GM12872 (cell line): ENCODE measurements at regions not wholly inside any gene's neighbourhood (a gene's known extent, or its start where the extent isn't known, plus 50 kb on each side); places are given as distances from the start of the nearest gene placed in this dataset.

ENCODE experiments used
- TF ChIP-seq, protein P1 (sequence below): IDR thresholded peaks from 3 replicates; pipeline ENCODE4 v1.5.1; 2011; ENCODE audit warnings: low read depth, mild to moderate bottlenecking, low read length, moderate library complexity; ENCODE audit not compliant: insufficient read depth

DNA sequence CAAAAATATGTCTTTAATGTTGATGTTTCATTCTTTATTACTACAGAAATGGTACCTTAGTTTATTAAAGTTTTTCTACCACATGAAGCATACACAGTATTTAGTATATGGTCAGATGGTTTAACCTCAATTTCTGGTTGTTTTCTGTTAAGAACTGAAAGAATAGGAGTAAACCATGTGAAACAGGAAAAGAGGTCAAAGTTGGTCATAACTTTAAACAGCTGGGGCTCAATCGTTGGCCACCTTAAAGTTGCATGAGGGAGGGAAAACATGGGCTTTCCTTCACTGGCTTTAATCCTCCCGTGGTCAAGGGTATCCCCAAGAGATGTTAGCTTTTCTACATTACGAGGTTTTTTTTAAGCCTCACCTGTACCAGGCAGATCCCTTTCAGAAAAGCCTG is 483.3 kb upstream of the ADAMTS5 start:
- TF ChIP-seq, protein P1, sequence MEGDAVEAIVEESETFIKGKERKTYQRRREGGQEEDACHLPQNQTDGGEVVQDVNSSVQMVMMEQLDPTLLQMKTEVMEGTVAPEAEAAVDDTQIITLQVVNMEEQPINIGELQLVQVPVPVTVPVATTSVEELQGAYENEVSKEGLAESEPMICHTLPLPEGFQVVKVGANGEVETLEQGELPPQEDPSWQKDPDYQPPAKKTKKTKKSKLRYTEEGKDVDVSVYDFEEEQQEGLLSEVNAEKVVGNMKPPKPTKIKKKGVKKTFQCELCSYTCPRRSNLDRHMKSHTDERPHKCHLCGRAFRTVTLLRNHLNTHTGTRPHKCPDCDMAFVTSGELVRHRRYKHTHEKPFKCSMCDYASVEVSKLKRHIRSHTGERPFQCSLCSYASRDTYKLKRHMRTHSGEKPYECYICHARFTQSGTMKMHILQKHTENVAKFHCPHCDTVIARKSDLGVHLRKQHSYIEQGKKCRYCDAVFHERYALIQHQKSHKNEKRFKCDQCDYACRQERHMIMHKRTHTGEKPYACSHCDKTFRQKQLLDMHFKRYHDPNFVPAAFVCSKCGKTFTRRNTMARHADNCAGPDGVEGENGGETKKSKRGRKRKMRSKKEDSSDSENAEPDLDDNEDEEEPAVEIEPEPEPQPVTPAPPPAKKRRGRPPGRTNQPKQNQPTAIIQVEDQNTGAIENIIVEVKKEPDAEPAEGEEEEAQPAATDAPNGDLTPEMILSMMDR: no peak

DNA sequence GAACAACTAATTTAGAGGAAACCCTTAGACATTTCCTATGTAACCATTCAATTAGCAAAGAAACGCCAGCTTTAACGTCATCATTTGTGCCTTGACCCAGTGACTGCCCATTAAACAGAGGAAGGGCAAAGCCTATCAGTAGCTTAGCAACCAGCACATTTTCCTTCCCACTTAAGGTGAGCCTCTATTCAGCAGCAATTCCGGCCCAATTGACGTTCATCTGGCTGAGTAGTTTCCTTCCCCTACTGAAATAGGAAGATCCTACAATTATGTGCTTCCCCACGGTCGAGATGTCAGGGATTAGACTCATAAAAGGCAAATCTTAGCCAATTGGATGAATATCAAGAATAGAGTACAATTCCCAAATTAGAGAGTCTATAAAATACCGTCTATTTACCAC is 482.1 kb upstream of the ADAMTS5 start:
- TF ChIP-seq, protein P1: no peak

DNA sequence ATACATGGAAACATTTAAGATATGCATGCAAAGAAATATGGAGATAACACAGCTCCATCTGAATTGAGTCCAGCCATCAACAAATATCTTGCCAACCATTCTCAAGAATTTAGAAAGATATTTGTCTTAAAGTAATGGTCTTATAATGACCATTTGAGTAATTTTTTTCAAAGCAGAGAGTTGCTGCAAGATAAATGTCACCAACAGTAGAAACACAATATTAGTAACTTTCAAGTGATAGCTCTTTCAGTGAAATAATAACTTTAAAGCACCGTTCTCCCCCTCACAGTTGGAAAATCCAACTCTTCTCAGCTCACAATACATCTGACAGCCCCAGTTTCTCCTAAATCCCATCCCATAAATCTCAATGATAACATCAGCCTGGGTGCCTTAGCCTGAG is 481.0 kb upstream of the ADAMTS5 start:
- TF ChIP-seq, protein P1: no peak

DNA sequence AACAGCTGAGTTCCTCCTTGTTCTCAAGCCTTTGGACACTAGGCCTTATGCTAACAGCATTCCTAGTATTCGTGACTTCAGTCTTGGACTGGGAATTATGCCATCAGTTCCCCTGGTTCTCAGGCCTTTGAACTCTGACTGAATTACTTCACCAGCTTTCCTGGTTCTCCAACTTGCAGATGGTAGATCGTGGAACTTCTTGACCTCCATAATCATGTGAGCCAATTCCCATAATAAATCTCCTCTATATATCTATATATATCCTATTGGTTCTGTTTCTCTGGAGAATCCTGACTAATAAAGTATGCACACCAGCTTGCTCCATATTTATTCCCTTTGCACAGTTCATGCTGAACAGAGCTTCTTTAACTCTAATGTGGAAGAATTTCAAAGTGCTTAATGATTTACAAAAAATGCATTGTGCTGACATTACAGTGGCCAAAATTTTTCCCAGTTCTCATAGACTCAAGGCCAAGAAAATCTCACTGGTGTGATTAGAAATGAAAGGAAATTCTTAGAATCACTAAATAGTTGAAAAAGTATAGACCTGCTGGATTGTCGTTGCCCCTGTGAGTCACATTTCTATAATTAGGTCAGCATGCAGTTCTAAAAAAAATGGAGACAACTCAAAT is 462.9 kb upstream of the ADAMTS5 start:
- TF ChIP-seq, protein P1: no peak

DNA sequence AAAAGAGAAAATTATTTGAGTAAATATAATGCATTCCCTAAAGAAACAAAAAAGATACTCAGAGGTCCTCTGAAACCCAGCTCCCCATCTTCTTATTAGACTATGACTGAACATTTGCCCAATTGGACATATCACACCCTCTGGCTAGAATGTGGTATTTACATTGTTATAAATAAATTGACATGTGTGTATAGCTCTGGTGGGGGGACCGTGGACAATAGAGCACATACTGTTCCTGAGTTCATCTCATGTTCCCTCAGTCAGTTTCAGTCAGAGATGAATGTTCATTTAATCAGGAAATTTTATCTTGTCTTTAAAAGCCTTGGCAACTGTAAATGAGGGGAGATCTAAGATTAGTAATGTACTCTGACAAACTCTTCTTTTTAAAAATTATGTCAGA is 459.3 kb upstream of the ADAMTS5 start:
- TF ChIP-seq, protein P1: no peak

DNA sequence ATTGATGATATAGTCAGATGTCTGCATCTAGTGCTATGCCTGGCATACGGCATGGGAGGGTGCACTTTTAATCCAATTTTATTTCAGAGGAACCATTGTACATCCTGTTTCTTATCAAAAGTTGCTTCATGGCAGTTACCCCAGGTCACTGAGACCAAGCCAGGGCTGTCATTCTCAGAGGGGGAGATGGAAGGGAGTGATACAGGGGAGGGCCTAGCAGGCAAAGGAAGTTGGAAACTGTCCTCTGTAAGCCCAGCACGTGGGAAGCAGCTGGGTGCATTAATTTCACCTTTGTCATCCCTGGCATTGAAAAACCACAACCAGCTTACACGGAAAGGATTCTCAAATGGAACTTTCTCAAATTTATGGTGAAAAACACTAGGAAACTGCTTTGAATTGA is 458.7 kb upstream of the ADAMTS5 start:
- TF ChIP-seq, protein P1: no peak

DNA sequence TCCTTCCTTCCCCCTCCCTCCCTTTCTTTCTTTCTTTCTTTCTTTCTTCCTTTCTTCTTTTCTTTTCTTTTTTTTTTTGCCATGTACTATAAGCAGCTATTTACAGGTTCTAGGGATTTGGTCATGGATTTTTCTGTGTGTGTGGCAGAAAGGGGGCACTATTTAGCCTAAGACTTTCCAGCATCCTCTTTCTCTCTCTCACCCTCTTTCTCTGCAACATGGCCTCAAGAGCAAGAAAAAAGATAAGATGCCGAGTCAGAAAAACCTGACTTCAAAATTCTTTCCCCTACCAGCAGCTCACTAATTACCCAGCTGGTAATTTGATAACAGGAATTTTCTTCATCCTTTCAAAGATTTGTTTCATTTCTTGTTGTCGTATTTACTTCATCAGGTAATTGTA is 458.3 kb upstream of the ADAMTS5 start:
- TF ChIP-seq, protein P1: no peak
